Stomach (tissue), 4 donors: ENCODE measurements at regions not wholly inside any gene's neighbourhood (a gene's known extent, or its start where the extent isn't known, plus 50 kb on each side); places are given as distances from the start of the nearest gene placed in this dataset.

ENCODE experiments used
- EP300 ChIP-seq: sonication (generic); formaldehyde crosslinking; IDR thresholded peaks from one replicate; pipeline ENCODE4 v1.6.1; 2017; ENCODE audit warnings: antibody characterized with exemption
- TF ChIP-seq, protein P1 (sequence below), 7 experiments: fragments of 450-650 bp in 4 of 7; fragments of 200-600 bp in 3 of 7; sonication (generic) in 3 of 7; IDR thresholded peaks; one replicate each; pipeline ENCODE4 v1.5.1; 2016 to 2019; ENCODE audit warnings: antibody characterized with exemption in 7 of 7, control low read depth in 2 of 7, mild to moderate bottlenecking in 1 of 7

DNA sequence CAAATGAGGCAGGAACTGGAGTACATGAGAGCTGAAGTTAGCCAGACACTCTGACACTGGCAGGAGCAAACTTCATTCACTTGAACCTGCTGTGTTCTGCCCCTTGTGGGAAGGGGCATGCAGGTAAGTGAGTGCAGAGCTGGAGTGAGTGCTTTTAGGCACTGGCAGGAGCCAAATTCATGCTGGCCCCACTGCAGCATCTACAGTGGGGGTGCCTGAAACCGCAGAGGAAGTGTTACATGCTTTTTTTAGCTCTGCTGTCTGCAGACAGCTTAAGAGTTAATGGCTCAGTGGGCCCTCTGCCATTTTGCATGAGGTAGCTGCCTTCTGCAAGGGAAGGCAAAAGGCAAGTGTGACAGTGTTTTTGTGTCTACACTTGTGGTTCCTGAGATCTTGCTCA, 167.9 kb upstream of the SYNCRIP start:
- TF ChIP-seq, protein P1, sequence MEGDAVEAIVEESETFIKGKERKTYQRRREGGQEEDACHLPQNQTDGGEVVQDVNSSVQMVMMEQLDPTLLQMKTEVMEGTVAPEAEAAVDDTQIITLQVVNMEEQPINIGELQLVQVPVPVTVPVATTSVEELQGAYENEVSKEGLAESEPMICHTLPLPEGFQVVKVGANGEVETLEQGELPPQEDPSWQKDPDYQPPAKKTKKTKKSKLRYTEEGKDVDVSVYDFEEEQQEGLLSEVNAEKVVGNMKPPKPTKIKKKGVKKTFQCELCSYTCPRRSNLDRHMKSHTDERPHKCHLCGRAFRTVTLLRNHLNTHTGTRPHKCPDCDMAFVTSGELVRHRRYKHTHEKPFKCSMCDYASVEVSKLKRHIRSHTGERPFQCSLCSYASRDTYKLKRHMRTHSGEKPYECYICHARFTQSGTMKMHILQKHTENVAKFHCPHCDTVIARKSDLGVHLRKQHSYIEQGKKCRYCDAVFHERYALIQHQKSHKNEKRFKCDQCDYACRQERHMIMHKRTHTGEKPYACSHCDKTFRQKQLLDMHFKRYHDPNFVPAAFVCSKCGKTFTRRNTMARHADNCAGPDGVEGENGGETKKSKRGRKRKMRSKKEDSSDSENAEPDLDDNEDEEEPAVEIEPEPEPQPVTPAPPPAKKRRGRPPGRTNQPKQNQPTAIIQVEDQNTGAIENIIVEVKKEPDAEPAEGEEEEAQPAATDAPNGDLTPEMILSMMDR (IDR thresholded peaks at IDR 0.05), result no peak
- no peak for TF ChIP-seq EP300
